ENCODE measurements at regions not wholly inside any gene's neighbourhood (a gene's known extent, or its start where the extent isn't known, plus 50 kb on each side); places are given as distances from the start of the nearest gene placed in this dataset.

DNA sequence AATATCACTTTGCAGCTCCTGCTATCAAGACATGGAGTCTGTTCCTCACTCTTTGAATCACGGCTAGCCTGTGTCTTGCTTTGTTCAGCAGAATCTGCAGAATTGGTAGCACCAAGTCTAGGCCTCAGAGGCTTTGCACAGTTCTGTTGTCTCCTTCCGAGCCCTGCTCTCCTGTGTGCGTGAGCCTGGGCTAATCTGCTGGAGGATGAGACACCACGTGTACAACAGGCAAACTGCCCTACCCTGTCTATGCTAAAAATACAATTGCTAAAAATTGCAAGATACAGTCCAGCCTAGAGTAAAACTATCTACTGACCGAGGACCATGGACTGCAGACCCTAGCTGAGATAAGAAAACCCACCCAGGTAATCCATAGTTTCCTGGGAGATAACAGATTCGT is 484.7 kb downstream of the NPIPA7 start:
- TF ChIP-seq, protein P1, sequence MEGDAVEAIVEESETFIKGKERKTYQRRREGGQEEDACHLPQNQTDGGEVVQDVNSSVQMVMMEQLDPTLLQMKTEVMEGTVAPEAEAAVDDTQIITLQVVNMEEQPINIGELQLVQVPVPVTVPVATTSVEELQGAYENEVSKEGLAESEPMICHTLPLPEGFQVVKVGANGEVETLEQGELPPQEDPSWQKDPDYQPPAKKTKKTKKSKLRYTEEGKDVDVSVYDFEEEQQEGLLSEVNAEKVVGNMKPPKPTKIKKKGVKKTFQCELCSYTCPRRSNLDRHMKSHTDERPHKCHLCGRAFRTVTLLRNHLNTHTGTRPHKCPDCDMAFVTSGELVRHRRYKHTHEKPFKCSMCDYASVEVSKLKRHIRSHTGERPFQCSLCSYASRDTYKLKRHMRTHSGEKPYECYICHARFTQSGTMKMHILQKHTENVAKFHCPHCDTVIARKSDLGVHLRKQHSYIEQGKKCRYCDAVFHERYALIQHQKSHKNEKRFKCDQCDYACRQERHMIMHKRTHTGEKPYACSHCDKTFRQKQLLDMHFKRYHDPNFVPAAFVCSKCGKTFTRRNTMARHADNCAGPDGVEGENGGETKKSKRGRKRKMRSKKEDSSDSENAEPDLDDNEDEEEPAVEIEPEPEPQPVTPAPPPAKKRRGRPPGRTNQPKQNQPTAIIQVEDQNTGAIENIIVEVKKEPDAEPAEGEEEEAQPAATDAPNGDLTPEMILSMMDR (IDR thresholded peaks at IDR 0.05): no peak

DNA sequence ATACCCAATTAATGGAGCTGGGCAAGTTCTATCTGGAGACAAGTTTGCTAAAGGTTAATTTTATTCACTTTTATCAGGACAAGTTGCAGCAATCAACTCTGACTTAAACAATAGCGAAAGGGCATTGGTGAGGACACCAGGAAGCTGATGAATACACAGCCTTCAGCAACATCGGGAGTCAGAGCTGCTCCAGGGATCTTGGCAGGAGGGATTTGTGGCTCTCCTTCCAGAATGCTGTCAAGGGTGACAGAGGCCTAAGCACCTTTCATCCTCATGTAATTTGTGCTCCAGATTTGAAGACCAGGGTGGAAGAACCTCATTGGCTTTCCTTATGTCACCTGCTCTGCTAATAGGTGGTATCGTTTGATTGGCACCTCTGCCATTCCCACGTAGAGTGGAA is 485.6 kb downstream of the NPIPA7 start:
- TF ChIP-seq, protein P1 (IDR thresholded peaks at IDR 0.05): no peak

- TF ChIP-seq, protein P1 (IDR thresholded peaks at IDR 0.05): no peak
Observed at GRCh38 chr16:16865374-16865773, 486.4 kb downstream of the NPIPA7 start.

DNA sequence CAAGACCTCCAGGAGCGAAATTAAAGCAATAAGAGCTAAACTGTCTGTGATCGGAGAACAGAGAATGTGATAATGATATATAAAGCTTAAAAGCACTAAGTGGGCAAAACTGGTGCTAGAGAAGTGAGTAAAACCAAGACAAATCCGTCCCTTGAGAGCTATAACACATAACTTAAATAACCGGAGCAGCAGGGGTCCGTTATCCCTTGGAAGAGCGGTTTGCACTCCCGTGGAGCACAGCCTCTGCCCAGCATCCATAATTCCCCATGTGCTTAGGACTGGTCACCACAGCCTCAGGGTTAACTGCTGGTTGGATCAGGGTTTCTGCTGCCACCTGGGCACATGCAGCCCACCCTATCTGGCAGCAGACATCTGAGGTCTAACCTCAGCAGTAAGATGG is 489.0 kb downstream of the NPIPA7 start:
- TF ChIP-seq, protein P1 (IDR thresholded peaks at IDR 0.05): no peak

DNA sequence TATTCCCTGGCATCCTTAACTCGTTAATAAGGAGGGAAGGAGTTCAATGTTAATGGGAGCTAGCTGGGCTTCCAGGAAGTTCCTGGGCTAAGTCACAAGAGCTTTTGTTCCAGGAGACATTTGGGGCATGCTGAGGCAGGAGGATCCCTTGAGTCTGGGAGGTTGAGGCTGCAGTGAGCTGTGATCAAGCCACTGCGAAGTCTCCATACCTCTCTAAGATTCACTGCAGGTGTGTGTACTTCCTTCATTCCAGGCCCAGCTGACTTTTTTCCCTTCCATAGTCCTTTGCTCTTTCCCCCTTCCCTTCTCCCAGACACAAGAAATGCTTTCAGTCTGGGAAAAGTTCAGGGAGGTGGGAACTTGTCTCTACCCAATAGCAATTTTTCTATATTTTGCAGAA is 489.8 kb downstream of the NPIPA7 start:
- TF ChIP-seq, protein P1 (IDR thresholded peaks at IDR 0.05): no peak

- TF ChIP-seq, protein P1 (IDR thresholded peaks at IDR 0.05): no peak
Observed at GRCh38 chr16:16869746-16870145, 490.8 kb downstream of the NPIPA7 start.

- TF ChIP-seq, protein P1 (IDR thresholded peaks at IDR 0.05): no peak
Observed at GRCh38 chr16:16871196-16871595, 492.3 kb downstream of the NPIPA7 start.

GRCh38 chr16:16877061-16877460 is 498.1 kb downstream of the NPIPA7 start:
- TF ChIP-seq, protein P1 (IDR thresholded peaks at IDR 0.05): no peak
